B cell (primary cell): ENCODE measurements at regions not wholly inside any gene's neighbourhood (a gene's known extent, or its start where the extent isn't known, plus 50 kb on each side); places are given as distances from the start of the nearest gene placed in this dataset.

Experiments used
- CTCF ChIP-seq: fragments of 200-600 bp; IDR thresholded peaks from one replicate; pipeline ENCODE4 v1.8.0; 2022; ENCODE audit warnings: antibody characterized with exemption, mild to moderate bottlenecking
- EZH2 ChIP-seq: IDR thresholded peaks from 2 replicates; pipeline ENCODE4 v1.6.1; 2012; ENCODE audit warnings: borderline replicate concordance, low read depth, mild to moderate bottlenecking, moderate library complexity, low read length; ENCODE audit not compliant: insufficient read depth, poor library complexity, severe bottlenecking

- TF ChIP-seq CTCF: no peak
- TF ChIP-seq EZH2: no peak
Observed at GRCh38 chr4:3364634-3365314, 72.0 kb downstream of the RGS12 start.
